ENCODE measurements at regions not wholly inside any gene's neighbourhood (a gene's known extent, or its start where the extent isn't known, plus 50 kb on each side); places are given as distances from the start of the nearest gene placed in this dataset.

- no peak overlapping the region for H3K9ac ChIP-seq (ENCODE audit: insufficient read depth, low read depth, low read length)
- no peaks in the 10 kb centered on the region for H3K4me1 ChIP-seq (ENCODE audit: insufficient read depth, low read length)
- no peaks in the 10 kb centered on the region for H3K27me3 ChIP-seq (ENCODE audit: control insufficient read depth in 1 of 2, insufficient read depth in 2 of 2, low read length in 2 of 2)
- H3K36me3 ChIP-seq (replicated peaks in 1 of 2; ENCODE audit: control insufficient read depth in 1 of 2, insufficient read depth in 2 of 2, low read length in 2 of 2) = no peaks in the 10 kb centered on the region
- TF ChIP-seq ATF4 (CRISPR knock-in tag; IDR thresholded peaks at IDR 0.05) = no peak
- no peak for TF ChIP-seq ZNF17 (CRISPR knock-in tag; IDR thresholded peaks at IDR 0.05)
- no peak for TF ChIP-seq ZNF326 (CRISPR knock-in tag; IDR thresholded peaks at IDR 0.05; ENCODE audit: borderline replicate concordance)
- TF ChIP-seq SOX5 (CRISPR knock-in tag; IDR thresholded peaks at IDR 0.05; ENCODE audit: borderline replicate concordance) = no peak
- no peak for TF ChIP-seq ZNF451 (CRISPR knock-in tag; IDR thresholded peaks at IDR 0.05)
- TF ChIP-seq RBM22 (optimal IDR thresholded peaks at IDR 0.05; ENCODE audit: low read length) = no peak
- TF ChIP-seq ZNF597 (CRISPR knock-in tag; IDR thresholded peaks at IDR 0.05) = no peak
- no peak for TF ChIP-seq ZNF253 (CRISPR knock-in tag; IDR thresholded peaks at IDR 0.05; ENCODE audit: borderline replicate concordance)
- TF ChIP-seq RERE (CRISPR knock-in tag; IDR thresholded peaks at IDR 0.05; ENCODE audit: low read depth) = no peak
- FAIRE-seq (no peak), ATAC-seq (no peak), DNase-seq (ENCODE audit: low spot score) (no peak)
- no peaks in the 10 kb centered on the region for H3K79me2 ChIP-seq (ENCODE audit: insufficient read depth, low read length)
- no peak overlapping the region for H3K4me2 ChIP-seq (ENCODE audit: low read depth, low read length)
- POLR2A ChIA-PET = no interaction called here
- no TSS peak for BruUV-seq (replicated peaks)
- in situ Hi-C loops (cut with HindIII; ENCODE audit: extremely low pct_ligation_motif_present, low pct_unique_long_range_greater_than_20kb) (no loop called here), intact Hi-C loops (cut with micrococcal nuclease; ENCODE audit: unreplicated experiment) (no loop called here)
- no peak overlapping the region for H3K27ac ChIP-seq (ENCODE audit: extremely low read length, insufficient read depth, low read length)
- H4K20me1 ChIP-seq (ENCODE audit: insufficient read depth, low read length) = no peaks in the 10 kb centered on the region
- H2AFZ ChIP-seq (ENCODE audit: low read length) = no peak overlapping the region
- no peaks in the 10 kb centered on the region for H3K9me3 ChIP-seq (ENCODE audit: low read length)
- H3K4me3 ChIP-seq (replicated peaks in 1 of 3; ENCODE audit: insufficient read depth in 1 of 3, low read depth in 2 of 3, low read length in 3 of 3) = no peak overlapping the region
- CTCF ChIA-PET (ENCODE audit: low intra/inter-chr PET ratio, low total read pairs) = no interaction called here
Observed at GRCh38 chr13:64051278-64051677, 2635.6 kb upstream of the PCDH20 start.
